Thoracic aorta (tissue), 2 donors: ENCODE measurements at regions not wholly inside any gene's neighbourhood (a gene's known extent, or its start where the extent isn't known, plus 50 kb on each side); places are given as distances from the start of the nearest gene placed in this dataset.
"Not testable (repeated sequence)": the region's sequence is repeated elsewhere in the genome, so short reads cannot be mapped to it uniquely, and the experiment has no call there.

Source experiments
- ATAC-seq: fragments of 150-250 bp; one replicate; pipeline ENCODE4 v1.8.0; 2017; ENCODE audit warnings: low read depth; ENCODE audit not compliant: insufficient number of reproducible peaks, low FRiP score
- DNase-seq: peaks from one replicate; pipeline ENCODE4 v3.0.0-alpha.2; 2020; ENCODE audit warnings: low spot score
- H3K27ac ChIP-seq, 2 donors: fragments of 200-600 bp; sonication (generic); 1 replicate in 1 of 2; 2 replicates in 1 of 2; pipeline ENCODE4 v1.5.1; 2016; ENCODE audit warnings: mild to moderate bottlenecking in 2 of 2, moderate library complexity in 2 of 2
- H3K27me3 ChIP-seq: fragments of 200-600 bp; sonication (generic); replicated peaks from 2 replicates; pipeline ENCODE4 v1.6.0; 2016; ENCODE audit warnings: mild to moderate bottlenecking; ENCODE audit not compliant: insufficient read depth
- H3K36me3 ChIP-seq: fragments of 200-600 bp; sonication (generic); one replicate; pipeline ENCODE4 v1.5.1; 2016
- H3K4me1 ChIP-seq, 2 donors: fragments of 200-600 bp; sonication (generic); 1 replicate in 1 of 2; 2 replicates in 1 of 2; pipeline versions ENCODE4 v1.5.1 to v1.6.0; 2016; ENCODE audit warnings: low read depth in 2 of 2, mild to moderate bottlenecking in 1 of 2; ENCODE audit not compliant: control insufficient read depth in 1 of 2
- H3K4me3 ChIP-seq: fragments of 200-600 bp; sonication (generic); 2 replicates; pipeline ENCODE4 v1.5.1; 2016; ENCODE audit warnings: mild to moderate bottlenecking
- H3K9me3 ChIP-seq: fragments of 200-600 bp; sonication (generic); 2 replicates; pipeline ENCODE4 v1.5.1; 2016
- CTCF ChIP-seq: fragments of 200-600 bp; sonication (generic); IDR thresholded peaks from one replicate; pipeline ENCODE4 v1.5.1; 2019; ENCODE audit warnings: antibody characterized with exemption

GRCh38 chr4:73341454-73341853 is 62.6 kb upstream of the ALB start:
- no peaks in the 10 kb centered on the region for H3K9me3 ChIP-seq
- no peak overlapping the region for H3K27ac ChIP-seq
- DNase-seq (no peak), ATAC-seq (no peak)
- peak; percentile 25 for TF ChIP-seq CTCF
- no peaks in the 10 kb centered on the region for H3K36me3 ChIP-seq
- no peak overlapping the region for H3K4me3 ChIP-seq
- no peaks in the 10 kb centered on the region for H3K4me1 ChIP-seq
- H3K27me3 ChIP-seq: no peaks in the 10 kb centered on the region

- H3K4me1 ChIP-seq: no peaks in the 10 kb centered on the region
- H3K27ac ChIP-seq: no peak overlapping the region
- H3K9me3 ChIP-seq: no peaks in the 10 kb centered on the region
- ATAC-seq (no peak), DNase-seq (no peak)
- no peak for TF ChIP-seq CTCF
- no peaks in the 10 kb centered on the region for H3K36me3 ChIP-seq
- no peak overlapping the region for H3K4me3 ChIP-seq
- no peaks in the 10 kb centered on the region for H3K27me3 ChIP-seq
These were observed 63.2 kb upstream of the ALB start for GRCh38 chr4:73340917-73341316.

GRCh38 chr4:73335679-73336078 is 68.4 kb upstream of the ALB start:
- ATAC-seq: no peak
- Histone ChIP-seq H3K27me3 (no peaks in the 10 kb centered on the region), H3K36me3 (no peaks in the 10 kb centered on the region), H3K27ac (no peak overlapping the region), H3K4me1 (no peaks in the 10 kb centered on the region), H3K9me3 (no peaks in the 10 kb centered on the region), H3K4me3 (no peak overlapping the region)
- DNase-seq: no peak
- no peak for TF ChIP-seq CTCF

- H3K27ac ChIP-seq, H3K4me1 ChIP-seq, ATAC-seq, H3K4me3 ChIP-seq, H3K9me3 ChIP-seq, H3K36me3 ChIP-seq, H3K27me3 ChIP-seq, DNase-seq: not testable (repeated sequence)
These were observed 72.1 kb upstream of the ALB start for GRCh38 chr4:73332012-73332411.

- H3K4me1 ChIP-seq: no peaks in the 10 kb centered on the region
- DNase-seq (no peak), ATAC-seq (no peak)
- H3K36me3 ChIP-seq: no peaks in the 10 kb centered on the region
- H3K4me3 ChIP-seq: no peak overlapping the region
- H3K27me3 ChIP-seq: no peaks in the 10 kb centered on the region
- no peaks in the 10 kb centered on the region for H3K9me3 ChIP-seq
- no peak for TF ChIP-seq CTCF
- H3K27ac ChIP-seq: no peak overlapping the region
These were observed 70.7 kb upstream of the ANKRD17 start for GRCh38 chr4:73329300-73329699.

GRCh38 chr4:73325776-73326175 is 67.2 kb upstream of the ANKRD17 start:
- H3K4me1 ChIP-seq, DNase-seq, H3K27ac ChIP-seq, H3K4me3 ChIP-seq, H3K27me3 ChIP-seq, ATAC-seq, H3K36me3 ChIP-seq: not testable (repeated sequence)
- H3K9me3 ChIP-seq: peaks cover 13% of the 10 kb centered on the region
